ENCODE measurements at regions not wholly inside any gene's neighbourhood (a gene's known extent, or its start where the extent isn't known, plus 50 kb on each side); places are given as distances from the start of the nearest gene placed in this dataset.

DNA sequence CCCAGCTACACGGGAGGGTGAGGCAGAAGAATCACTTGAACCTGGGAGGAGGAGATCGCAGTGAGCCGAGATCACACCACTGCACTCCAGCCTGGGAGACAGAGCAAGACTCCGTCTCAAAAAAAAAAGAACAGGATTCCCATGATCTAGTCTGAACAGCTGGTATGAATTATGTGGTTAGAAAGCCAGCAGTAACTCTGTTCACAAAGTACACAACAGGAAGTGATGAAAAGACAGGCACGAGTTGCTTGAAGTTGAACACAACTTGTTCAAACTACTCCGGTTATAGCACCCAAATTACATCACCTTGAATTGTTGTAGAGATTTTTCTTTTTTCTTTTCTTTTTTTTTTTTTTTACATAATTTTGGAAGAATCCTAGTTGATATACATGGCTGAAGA lies 238.8 kb upstream of the RGS6 start:
- TF ChIP-seq CTCF (IDR thresholded peaks at IDR 0.05; ENCODE audit: insufficient read depth, low read length, poor library complexity, severe bottlenecking): no peak
- TF ChIP-seq EZH2phosphoT487 (conservative IDR thresholded peaks at IDR 0.05; ENCODE audit: low read length): no peak

Data from SU-DHL-6 (cell line).